ENCODE measurements at regions not wholly inside any gene's neighbourhood (a gene's known extent, or its start where the extent isn't known, plus 50 kb on each side); places are given as distances from the start of the nearest gene placed in this dataset.

- no peak for TF ChIP-seq RAD21 (IDR thresholded peaks at IDR 0.05)
- TF ChIP-seq CTCF (IDR thresholded peaks at IDR 0.05; ENCODE audit: low read depth, low read length, missing input control) = no peak
- TF ChIP-seq EGR1 (IDR thresholded peaks at IDR 0.05; ENCODE audit: low read depth in 2 of 2) = no peak
- TF ChIP-seq, protein P1, sequence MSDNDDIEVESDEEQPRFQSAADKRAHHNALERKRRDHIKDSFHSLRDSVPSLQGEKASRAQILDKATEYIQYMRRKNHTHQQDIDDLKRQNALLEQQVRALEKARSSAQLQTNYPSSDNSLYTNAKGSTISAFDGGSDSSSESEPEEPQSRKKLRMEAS (IDR thresholded peaks at IDR 0.05) = no peak
- no peak for TF ChIP-seq REST (IDR thresholded peaks at IDR 0.05)
- no peak for TF ChIP-seq GABPA (IDR thresholded peaks at IDR 0.05 in 1 of 2, conservative IDR thresholded peaks at IDR 0.05 in 1 of 2)
These were observed 82.2 kb downstream of the SCN11A start for GRCh38 chr3:38969317-38970235.
